M059J (cell line): ENCODE measurements at regions not wholly inside any gene's neighbourhood (a gene's known extent, or its start where the extent isn't known, plus 50 kb on each side); places are given as distances from the start of the nearest gene placed in this dataset.
"Not testable (repeated sequence)": the region's sequence is repeated elsewhere in the genome, so short reads cannot be mapped to it uniquely, and the experiment has no call there.

Experiments
- DNase-seq: peaks from one replicate; pipeline ENCODE4 v3.0.0-alpha.2; 2012; ENCODE audit warnings: low read depth

DNA sequence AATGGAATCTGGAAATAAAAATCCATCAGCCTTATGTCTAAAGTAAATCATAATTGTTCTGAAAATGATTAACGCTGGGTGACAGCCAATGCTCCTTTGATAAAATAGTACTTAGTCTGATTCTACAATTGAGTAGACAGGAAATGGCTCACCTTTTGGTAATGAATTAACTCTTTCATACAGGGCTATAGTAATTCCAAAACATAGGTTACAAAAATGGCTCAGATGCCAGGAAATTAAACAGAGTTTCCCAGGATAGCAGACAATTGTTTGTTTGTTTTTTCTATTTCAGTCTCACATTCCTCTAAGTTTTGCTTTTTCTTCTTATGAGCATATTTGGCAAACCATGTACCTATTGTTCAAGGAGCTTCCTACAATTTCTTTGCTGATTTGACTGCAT is 257.2 kb upstream of the EPHA7 start:
- no peak for DNase-seq

DNA sequence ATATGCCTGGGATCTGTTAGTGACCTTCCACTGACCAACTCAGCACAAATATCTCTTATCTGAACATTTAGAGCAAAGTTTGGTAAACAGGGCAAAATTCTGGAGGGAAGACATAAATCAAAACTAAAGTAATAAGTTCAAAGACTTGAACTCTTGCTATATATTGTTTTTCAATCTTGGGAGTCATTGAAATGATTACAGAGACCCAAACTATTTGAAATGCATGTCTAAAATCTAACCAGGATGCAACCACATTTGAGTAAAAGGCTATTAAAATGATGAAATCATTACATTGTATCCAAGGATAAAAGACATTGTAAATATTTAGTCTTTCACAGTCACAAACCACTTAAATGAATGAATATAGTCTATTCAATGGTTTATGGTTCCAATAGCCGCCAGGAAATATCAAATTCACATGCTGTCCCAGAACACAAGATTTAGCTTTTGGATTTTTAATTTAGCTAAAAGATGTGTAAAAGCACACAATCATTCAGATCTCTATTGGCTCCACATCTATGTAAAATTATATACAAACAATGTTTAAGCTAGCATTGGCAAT is 256.6 kb upstream of the EPHA7 start:
- DNase-seq, result no peak

- no peak for DNase-seq
These were observed 243.8 kb upstream of the EPHA7 start for GRCh38 chr6:93663111-93663510.

GRCh38 chr6:93654548-93654947 is 235.2 kb upstream of the EPHA7 start:
- DNase-seq, result no peak

- no peak for DNase-seq
These were observed 225.3 kb upstream of the EPHA7 start for GRCh38 chr6:93644611-93645010.

- DNase-seq, result no peak
These were observed 219.8 kb upstream of the EPHA7 start for GRCh38 chr6:93639126-93639525.

DNA sequence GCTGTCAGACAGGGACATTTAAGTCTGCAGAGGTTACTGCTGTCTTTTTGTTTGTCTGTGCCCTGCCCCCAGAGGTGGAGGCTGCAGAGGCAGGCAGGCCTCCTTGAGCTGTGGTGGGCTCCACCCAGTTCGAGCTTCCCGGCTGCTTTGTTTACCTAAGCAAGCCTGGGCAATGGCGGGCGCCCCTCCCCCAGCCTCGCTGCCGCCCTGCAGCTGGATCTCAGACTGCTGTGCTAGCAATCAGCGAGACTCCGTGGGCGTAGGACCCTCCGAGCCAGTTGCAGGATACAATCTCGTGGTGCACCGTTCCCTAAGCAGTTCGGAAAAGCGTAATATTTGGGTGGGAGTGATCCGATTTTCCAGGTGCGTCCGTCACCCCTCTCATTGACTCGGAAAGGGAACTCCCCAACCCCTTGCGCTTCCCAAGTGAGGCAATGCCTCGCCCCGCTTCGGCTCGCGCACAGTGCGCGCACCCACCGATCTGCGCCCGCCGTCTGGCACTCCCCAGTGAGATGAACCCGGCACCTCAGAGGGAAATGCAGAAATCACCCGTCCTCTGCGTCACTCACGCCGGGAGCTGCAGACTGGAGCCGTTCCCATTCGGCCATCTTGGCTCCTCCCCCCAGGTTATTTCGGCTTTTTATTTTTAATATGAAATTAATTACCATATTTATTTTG is 217.8 kb upstream of the EPHA7 start:
- DNase-seq, result not testable (repeated sequence)

GRCh38 chr6:93624408-93624807 is 205.0 kb upstream of the EPHA7 start:
- DNase-seq, result no peak

DNA sequence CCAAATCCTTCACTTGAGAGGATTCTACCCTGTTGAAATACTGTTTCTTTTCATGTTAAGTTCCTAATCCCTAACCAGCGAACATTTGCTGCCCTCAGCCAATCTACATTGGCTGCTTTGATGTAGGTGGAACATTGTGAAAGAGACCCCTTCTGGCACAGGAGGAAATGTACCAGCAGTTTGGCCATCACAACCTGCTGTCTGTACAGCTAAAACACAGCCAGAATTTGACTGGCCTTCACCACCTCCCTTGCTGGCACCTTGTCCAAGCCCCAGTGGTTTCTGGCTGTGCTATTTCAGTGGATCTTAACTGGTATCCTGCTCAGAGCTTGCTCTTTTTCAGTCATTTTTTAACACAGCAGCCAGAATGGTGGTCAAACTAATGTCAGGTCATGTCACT is 202.1 kb upstream of the EPHA7 start:
- no peak for DNase-seq

DNA sequence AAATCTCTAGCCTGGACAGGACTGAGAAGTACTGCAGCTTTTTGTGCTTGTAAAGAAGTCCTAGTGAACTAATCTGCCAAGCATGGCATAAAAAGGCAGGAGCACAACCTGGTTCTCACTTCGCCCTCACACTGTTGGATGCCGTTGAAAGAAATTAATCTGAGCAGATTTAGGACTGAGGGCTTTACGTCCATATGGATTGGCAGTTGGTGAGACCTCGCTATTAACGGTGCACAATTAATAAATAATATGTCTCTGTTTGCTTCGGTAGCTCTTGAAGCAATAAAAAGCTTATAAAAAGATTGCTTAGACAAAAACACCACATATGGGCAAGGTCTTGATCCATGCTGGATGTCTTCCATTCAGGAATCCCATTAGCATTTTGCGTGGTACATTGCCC is 185.6 kb upstream of the EPHA7 start:
- DNase-seq, result no peak

GRCh38 chr6:93592417-93592816 is 173.1 kb upstream of the EPHA7 start:
- DNase-seq, result no peak

DNA sequence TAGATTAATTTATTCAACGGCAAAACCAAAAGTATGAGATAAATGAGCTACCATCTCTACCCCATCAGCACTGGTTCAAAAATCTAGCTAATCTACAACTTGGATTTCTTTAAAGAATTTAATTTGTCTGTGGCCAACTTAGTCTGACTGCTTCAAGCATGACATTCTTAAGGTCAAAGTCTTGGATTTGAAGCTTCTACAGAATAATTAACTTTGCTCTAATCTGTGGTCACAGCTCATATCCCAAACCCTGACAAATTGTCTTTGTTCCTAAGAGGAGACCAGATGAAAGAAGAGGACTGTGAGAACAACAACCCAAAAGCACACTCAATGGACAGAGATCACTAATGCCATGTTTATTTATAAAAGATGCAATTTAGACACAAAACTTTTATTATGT is 166.9 kb upstream of the EPHA7 start:
- no peak for DNase-seq

GRCh38 chr6:93584300-93584699 is 164.9 kb upstream of the EPHA7 start:
- no peak for DNase-seq

GRCh38 chr6:93581371-93581770 is 162.0 kb upstream of the EPHA7 start:
- no peak for DNase-seq

DNA sequence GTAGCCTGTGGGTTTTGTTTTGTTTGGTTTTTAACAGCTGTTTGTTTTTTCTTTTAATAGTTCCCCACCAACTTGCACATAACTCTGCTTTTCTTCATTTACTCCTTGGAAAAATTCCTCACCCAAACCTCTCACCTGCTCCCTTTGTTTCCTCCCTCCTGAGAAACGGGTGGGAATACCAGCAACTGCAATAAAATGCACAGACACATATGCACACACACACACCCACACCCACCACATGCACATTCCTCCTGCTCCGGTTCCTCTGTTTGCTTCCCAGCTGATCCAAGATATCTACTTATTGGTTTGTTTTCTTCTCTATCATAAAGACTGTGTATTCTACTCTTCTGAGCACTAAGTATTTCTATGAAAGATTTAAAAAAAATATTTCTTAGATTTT is 161.1 kb upstream of the EPHA7 start:
- DNase-seq, result no peak

- DNase-seq, result no peak
These were observed 156.3 kb upstream of the EPHA7 start for GRCh38 chr6:93575495-93576267.

- no peak for DNase-seq
These were observed 154.9 kb upstream of the EPHA7 start for GRCh38 chr6:93574299-93574698.

DNA sequence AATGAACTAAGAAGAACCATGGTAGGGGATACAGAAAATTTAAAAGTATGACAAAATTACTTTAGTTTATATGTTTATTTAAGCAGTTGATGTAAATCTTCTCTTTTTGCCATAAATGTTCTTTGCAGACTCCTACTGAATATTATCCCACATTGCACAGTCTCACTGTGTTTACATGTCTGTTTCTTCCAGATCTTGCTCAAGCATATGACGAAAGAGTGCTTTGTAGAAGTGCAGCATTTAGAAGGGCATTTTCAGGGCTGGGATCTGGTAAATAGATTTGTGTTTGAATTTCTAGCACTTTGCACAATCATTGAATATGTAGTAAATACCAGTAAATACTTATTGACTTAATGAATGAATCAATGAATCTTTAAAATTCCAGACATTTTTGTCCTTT is 152.0 kb upstream of the EPHA7 start:
- DNase-seq, result no peak

DNA sequence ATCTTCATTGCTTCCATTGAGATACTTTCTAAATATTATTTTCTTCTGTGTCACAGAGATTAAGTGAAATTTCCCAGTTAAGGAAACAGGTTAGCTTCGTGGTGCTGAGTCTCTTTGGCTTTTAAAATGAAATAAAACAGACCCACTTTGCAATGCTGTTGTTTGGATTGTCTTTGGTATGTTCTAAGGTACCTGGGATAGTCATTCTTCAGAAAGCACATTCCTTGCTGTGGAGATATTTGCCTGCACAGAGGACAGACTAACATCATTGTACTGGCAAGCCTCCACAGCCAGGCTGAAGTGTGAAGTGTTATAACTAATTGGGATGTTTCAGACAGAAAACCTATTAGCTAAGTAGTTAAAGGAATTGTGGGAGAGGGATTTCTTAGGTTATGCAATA is 148.8 kb upstream of the EPHA7 start:
- no peak for DNase-seq

DNA sequence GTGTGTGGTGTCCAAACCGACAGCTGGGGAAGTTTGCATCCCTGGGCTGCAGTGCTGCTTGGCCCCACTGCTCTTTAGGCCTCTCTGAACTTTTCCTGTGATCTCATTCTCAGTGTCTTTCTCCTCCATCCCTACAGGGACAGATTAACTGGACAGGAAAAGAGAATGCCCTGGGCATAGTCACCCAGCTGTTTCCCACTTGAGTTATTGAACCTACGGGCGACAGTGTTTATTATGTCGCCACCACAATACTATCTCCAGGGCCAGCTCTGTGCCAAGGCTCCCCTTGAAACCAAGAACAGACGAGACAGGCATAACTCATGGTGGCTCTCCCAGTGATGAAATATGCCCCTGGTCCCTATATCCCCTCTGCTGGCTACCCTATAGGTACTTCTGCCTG is 147.8 kb upstream of the EPHA7 start:
- DNase-seq, result no peak

DNA sequence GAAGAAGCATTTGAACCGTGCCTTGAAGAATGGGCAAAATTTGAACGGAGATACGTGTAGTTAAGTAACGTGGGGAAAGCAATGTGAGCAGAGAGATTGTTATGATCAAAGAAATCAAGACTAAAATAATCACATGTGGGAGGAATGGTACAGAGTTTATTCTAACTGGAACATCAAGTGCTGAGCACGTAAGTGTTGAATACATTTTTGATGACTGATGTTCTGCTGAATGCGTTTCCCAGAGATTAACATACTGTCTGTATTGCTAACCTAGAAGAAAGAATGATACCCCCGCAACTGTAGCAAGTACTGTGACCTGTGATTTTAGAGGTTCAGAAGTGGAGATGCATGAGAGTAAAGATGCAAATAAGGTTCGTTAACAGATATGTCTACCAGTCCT is 146.9 kb upstream of the EPHA7 start:
- DNase-seq, result no peak

GRCh38 chr6:93562582-93562981 is 143.2 kb upstream of the EPHA7 start:
- DNase-seq, result no peak

DNA sequence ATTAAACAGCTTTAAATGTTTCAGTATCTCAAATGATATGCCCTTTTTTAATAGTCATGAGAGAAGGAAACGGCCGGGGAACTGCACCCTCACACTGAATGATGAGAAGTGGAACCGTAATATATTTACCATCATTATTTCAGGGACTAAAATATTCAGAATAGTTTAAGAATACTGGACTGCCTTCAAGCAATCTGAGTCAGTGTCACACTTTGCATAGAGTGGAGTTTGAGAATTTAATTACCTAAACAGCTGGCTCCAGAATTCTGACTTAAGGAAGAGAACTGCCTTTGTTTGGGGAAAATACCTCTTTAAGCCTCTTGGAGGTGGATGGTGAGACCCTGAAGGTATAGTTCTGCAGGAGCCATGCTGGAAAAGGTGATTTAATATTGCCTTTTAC is 135.9 kb upstream of the EPHA7 start:
- no peak for DNase-seq
